ENCODE measurements at regions not wholly inside any gene's neighbourhood (a gene's known extent, or its start where the extent isn't known, plus 50 kb on each side); places are given as distances from the start of the nearest gene placed in this dataset.

DNA sequence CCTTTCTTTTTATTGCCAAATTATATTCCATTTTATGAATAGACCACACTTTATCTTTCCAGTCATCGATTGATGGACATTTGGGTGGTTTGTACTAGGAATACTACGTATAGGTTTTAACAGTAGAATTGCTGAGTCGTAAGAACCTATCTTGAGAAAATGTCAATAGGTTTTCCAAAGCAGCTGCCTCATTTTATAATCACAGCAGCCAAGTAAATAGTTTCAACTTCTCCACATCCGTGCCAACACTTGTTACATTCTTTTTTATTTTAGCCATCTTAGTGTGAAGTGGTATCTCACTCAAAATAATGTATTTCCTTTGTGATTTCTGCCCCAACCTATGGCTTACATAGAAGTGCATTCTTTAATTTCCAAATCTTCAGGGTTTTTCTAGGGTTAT, 479.2 kb downstream of the CDH26 start:
- no peaks in the 10 kb centered on the region for H3K79me2 ChIP-seq (ENCODE audit: insufficient read depth, low read length)
- no peak overlapping the region for H3K27ac ChIP-seq (ENCODE audit: low read depth, low read length)
- H3K4me1 Mint-ChIP-seq (ENCODE audit: low read depth, unreplicated experiment), result no peaks in the 10 kb centered on the region
- no peaks in the 10 kb centered on the region for H3K4me1 ChIP-seq (ENCODE audit: insufficient read depth, low read length)
- FAIRE-seq (no peak), DNase-seq (ENCODE audit: low read depth) (no peak)
- H3K4me2 ChIP-seq (ENCODE audit: low read length), result no peak overlapping the region
- no peak overlapping the region for H3K4me3 Mint-ChIP-seq (ENCODE audit: unreplicated experiment)
- no peaks in the 10 kb centered on the region for H4K20me1 ChIP-seq (ENCODE audit: insufficient read depth, low read length)
- H3K27ac Mint-ChIP-seq (ENCODE audit: unreplicated experiment), result no peak overlapping the region
- H3K36me3 Mint-ChIP-seq (ENCODE audit: low read depth, unreplicated experiment), result no peaks in the 10 kb centered on the region
- TF ChIP-seq, protein P1, sequence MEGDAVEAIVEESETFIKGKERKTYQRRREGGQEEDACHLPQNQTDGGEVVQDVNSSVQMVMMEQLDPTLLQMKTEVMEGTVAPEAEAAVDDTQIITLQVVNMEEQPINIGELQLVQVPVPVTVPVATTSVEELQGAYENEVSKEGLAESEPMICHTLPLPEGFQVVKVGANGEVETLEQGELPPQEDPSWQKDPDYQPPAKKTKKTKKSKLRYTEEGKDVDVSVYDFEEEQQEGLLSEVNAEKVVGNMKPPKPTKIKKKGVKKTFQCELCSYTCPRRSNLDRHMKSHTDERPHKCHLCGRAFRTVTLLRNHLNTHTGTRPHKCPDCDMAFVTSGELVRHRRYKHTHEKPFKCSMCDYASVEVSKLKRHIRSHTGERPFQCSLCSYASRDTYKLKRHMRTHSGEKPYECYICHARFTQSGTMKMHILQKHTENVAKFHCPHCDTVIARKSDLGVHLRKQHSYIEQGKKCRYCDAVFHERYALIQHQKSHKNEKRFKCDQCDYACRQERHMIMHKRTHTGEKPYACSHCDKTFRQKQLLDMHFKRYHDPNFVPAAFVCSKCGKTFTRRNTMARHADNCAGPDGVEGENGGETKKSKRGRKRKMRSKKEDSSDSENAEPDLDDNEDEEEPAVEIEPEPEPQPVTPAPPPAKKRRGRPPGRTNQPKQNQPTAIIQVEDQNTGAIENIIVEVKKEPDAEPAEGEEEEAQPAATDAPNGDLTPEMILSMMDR (IDR thresholded peaks at IDR 0.05; ENCODE audit: insufficient read depth, low read depth, low read length), result no peak
- no peak for TF ChIP-seq EZH2 (IDR thresholded peaks at IDR 0.05; ENCODE audit: insufficient read depth, low read length)
- no peak overlapping the region for H3K4me3 ChIP-seq (ENCODE audit: insufficient read depth, low read depth, low read length)
- H3K36me3 ChIP-seq (ENCODE audit: insufficient read depth, low read length), result no peaks in the 10 kb centered on the region
- H3K27me3 ChIP-seq (ENCODE audit: insufficient read depth, low read length), result no peaks in the 10 kb centered on the region
- no peak overlapping the region for H2AFZ ChIP-seq (ENCODE audit: low read depth, low read length)
- H3K9me3 ChIP-seq (ENCODE audit: insufficient read depth, low read depth, low read length), result no peaks in the 10 kb centered on the region
- no peak overlapping the region for H3K9ac ChIP-seq (ENCODE audit: low read length)
- no peaks in the 10 kb centered on the region for H3K9me3 Mint-ChIP-seq (ENCODE audit: unreplicated experiment)
- H3K27me3 Mint-ChIP-seq (ENCODE audit: low read depth, unreplicated experiment), result peaks cover 7% of the 10 kb centered on the region

DNA sequence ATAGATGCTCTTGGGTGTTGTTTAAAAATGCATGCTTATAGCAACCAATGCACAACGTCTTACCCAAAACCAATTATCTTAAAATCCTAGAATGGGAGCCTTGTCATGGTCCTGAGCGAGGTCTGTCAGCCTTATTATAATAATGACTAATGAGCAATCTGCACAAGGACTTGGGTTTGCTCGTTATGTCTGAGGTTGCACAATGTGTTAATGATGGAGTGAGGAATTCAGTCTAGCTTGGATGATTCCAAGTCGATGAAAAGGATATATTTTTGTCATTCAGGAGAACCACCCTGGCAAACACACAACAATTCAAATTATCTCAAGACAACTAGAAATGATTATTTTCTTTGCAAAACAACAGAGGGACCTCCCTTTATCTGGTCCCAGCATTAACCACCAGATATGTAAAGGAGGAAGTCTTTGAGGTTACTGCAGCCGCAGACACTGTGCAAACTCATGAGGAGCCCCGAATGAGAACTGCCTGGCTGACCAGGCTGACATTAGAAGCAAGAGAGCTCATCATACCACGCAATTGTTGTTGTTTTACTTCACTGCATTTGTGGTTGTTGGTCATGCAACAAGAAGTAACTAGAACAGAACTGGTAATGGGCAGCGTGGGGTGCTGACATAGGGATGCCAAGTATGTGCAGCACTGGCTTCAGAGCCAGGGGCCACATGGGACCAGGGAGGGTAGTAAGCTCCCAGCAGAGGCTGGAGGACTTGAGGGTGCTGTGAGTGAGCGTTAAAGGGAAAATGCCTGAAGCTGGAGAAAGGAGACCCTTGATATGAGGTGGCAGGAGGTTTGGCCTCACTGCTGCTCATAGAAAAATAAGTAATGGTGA, 488.3 kb downstream of the CDH26 start:
- no peak overlapping the region for H2AFZ ChIP-seq (ENCODE audit: low read depth, low read length)
- Mint-ChIP-seq H3K4me3 (ENCODE audit: unreplicated experiment) (no peak overlapping the region), H3K36me3 (ENCODE audit: low read depth, unreplicated experiment) (no peaks in the 10 kb centered on the region), H3K4me1 (ENCODE audit: low read depth, unreplicated experiment) (peaks cover 13% of the 10 kb centered on the region), H3K27me3 (ENCODE audit: low read depth, unreplicated experiment) (peaks cover under 1% of the 10 kb centered on the region), H3K27ac (ENCODE audit: unreplicated experiment) (peak overlapping the region; percentile 7), H3K9me3 (ENCODE audit: unreplicated experiment) (no peaks in the 10 kb centered on the region)
- no peak overlapping the region for H3K4me2 ChIP-seq (ENCODE audit: low read length)
- FAIRE-seq (no peak), DNase-seq (ENCODE audit: low read depth) (peak; percentile 6)
- TF ChIP-seq, protein P1 (IDR thresholded peaks at IDR 0.05; ENCODE audit: insufficient read depth, low read depth, low read length), result no peak
- TF ChIP-seq EZH2 (IDR thresholded peaks at IDR 0.05; ENCODE audit: insufficient read depth, low read length), result no peak
- H3K9me3 ChIP-seq (ENCODE audit: insufficient read depth, low read depth, low read length), result no peaks in the 10 kb centered on the region
- no peaks in the 10 kb centered on the region for H3K79me2 ChIP-seq (ENCODE audit: insufficient read depth, low read length)
- peaks cover 4% of the 10 kb centered on the region for H3K4me1 ChIP-seq (ENCODE audit: insufficient read depth, low read length)
- no peaks in the 10 kb centered on the region for H4K20me1 ChIP-seq (ENCODE audit: insufficient read depth, low read length)
- H3K36me3 ChIP-seq (ENCODE audit: insufficient read depth, low read length), result no peaks in the 10 kb centered on the region
- no peak overlapping the region for H3K4me3 ChIP-seq (ENCODE audit: insufficient read depth, low read depth, low read length)
- no peaks in the 10 kb centered on the region for H3K27me3 ChIP-seq (ENCODE audit: insufficient read depth, low read length)
- H3K9ac ChIP-seq (ENCODE audit: low read length), result no peak overlapping the region
- no peak overlapping the region for H3K27ac ChIP-seq (ENCODE audit: low read depth, low read length)

DNA sequence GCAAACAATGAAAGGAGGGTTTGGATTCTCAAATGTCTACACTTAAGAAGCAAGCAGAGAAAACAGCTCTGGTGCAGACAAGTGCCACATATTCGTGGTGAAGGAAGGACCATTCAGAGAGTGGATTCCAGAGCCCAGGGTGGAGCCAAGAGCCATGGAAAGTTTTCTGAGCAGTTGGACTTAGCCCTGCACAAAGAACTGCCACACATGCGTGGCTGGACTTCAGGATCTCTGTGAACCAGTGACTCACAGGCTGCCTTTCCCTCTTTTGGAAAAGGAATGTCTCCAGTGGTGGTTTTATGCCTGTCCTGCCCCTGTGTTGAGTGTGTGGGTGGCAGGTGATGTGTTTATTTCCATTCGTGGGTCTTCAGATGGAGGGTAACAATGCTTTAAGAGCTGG, 489.5 kb downstream of the CDH26 start:
- Histone ChIP-seq H3K27ac (ENCODE audit: low read depth, low read length) (no peak overlapping the region), H3K4me1 (ENCODE audit: insufficient read depth, low read length) (peaks cover 4% of the 10 kb centered on the region), H3K27me3 (ENCODE audit: insufficient read depth, low read length) (no peaks in the 10 kb centered on the region), H3K4me2 (ENCODE audit: low read length) (peak overlapping the region; percentile 15), H3K36me3 (ENCODE audit: insufficient read depth, low read length) (no peaks in the 10 kb centered on the region), H3K79me2 (ENCODE audit: insufficient read depth, low read length) (no peaks in the 10 kb centered on the region), H2AFZ (ENCODE audit: low read depth, low read length) (peak overlapping the region; percentile 18), H4K20me1 (ENCODE audit: insufficient read depth, low read length) (no peaks in the 10 kb centered on the region), H3K9me3 (ENCODE audit: insufficient read depth, low read depth, low read length) (no peaks in the 10 kb centered on the region), H3K4me3 (ENCODE audit: insufficient read depth, low read depth, low read length) (no peak overlapping the region), H3K9ac (ENCODE audit: low read length) (no peak overlapping the region)
- FAIRE-seq (no peak), DNase-seq (ENCODE audit: low read depth) (peak; percentile 15)
- no peak overlapping the region for H3K27ac Mint-ChIP-seq (ENCODE audit: unreplicated experiment)
- H3K4me1 Mint-ChIP-seq (ENCODE audit: low read depth, unreplicated experiment), result peaks cover 13% of the 10 kb centered on the region
- H3K4me3 Mint-ChIP-seq (ENCODE audit: unreplicated experiment), result no peak overlapping the region
- peaks cover 2% of the 10 kb centered on the region for H3K27me3 Mint-ChIP-seq (ENCODE audit: low read depth, unreplicated experiment)
- no peaks in the 10 kb centered on the region for H3K9me3 Mint-ChIP-seq (ENCODE audit: unreplicated experiment)
- TF ChIP-seq, protein P1 (IDR thresholded peaks at IDR 0.05; ENCODE audit: insufficient read depth, low read depth, low read length), result no peak
- no peak for TF ChIP-seq EZH2 (IDR thresholded peaks at IDR 0.05; ENCODE audit: insufficient read depth, low read length)
- no peaks in the 10 kb centered on the region for H3K36me3 Mint-ChIP-seq (ENCODE audit: low read depth, unreplicated experiment)

Data from astrocyte (in vitro differentiated cells and primary cell).